ENCODE measurements at regions not wholly inside any gene's neighbourhood (a gene's known extent, or its start where the extent isn't known, plus 50 kb on each side); places are given as distances from the start of the nearest gene placed in this dataset.

GRCh38 chr3:74410276-74410941 lies 204.1 kb downstream of the CNTN3 start:
- H3K79me2 ChIP-seq (ENCODE audit: control insufficient read depth, insufficient read depth, low read length), result no peaks in the 10 kb centered on the region
- FAIRE-seq (no peak), DNase-seq (ENCODE audit: low read depth, low spot score) (no peak)
- H3K36me3 ChIP-seq (ENCODE audit: control insufficient read depth in 2 of 2, extremely low read depth in 1 of 2, insufficient read depth in 2 of 2, low read length in 2 of 2), result no peaks in the 10 kb centered on the region
- no peak overlapping the region for H3K4me2 ChIP-seq (ENCODE audit: control insufficient read depth, extremely low read depth, insufficient read depth, low read depth, low read length)
- H3K4me1 ChIP-seq (ENCODE audit: control insufficient read depth, extremely low read depth, insufficient read depth, low read length), result no peaks in the 10 kb centered on the region
- H4K20me1 ChIP-seq (ENCODE audit: control insufficient read depth, extremely low read depth, insufficient read depth, low read length), result no peaks in the 10 kb centered on the region
- H3K27me3 ChIP-seq (ENCODE audit: control insufficient read depth, extremely low read depth, insufficient read depth, low read length), result no peaks in the 10 kb centered on the region
- no peak overlapping the region for H2AFZ ChIP-seq (ENCODE audit: control insufficient read depth, low read length)
- H3K9ac ChIP-seq (ENCODE audit: control insufficient read depth, extremely low read depth, insufficient read depth, low read length), result no peak overlapping the region
- H3K27ac ChIP-seq (ENCODE audit: control insufficient read depth, insufficient read depth, low read length), result no peak overlapping the region
- dilution Hi-C loops (cut with MboI; ENCODE audit: extremely low pct_ligation_motif_present, low sequenced_read_pairs), result no loop called here
- H3K9me1 ChIP-seq (ENCODE audit: control insufficient read depth, extremely low read depth, insufficient read depth, low read length), result no peaks in the 10 kb centered on the region
- no peak overlapping the region for H3K4me3 ChIP-seq (ENCODE audit: control insufficient read depth in 2 of 3, extremely low read depth in 1 of 3, insufficient read depth in 2 of 3, low read depth in 1 of 3, low read length in 3 of 3)
- no peak for TF ChIP-seq CTCF (optimal IDR thresholded peaks at IDR 0.05 in 1 of 3, IDR thresholded peaks at IDR 0.05 in 1 of 3, conservative IDR thresholded peaks at IDR 0.05 in 1 of 3; ENCODE audit: extremely low read depth in 1 of 3, insufficient read depth in 2 of 3, low read length in 3 of 3)
- no peaks in the 10 kb centered on the region for H3K9me3 ChIP-seq (ENCODE audit: control insufficient read depth, low read depth, low read length)

GRCh38 chr3:74409066-74409465 lies 205.4 kb downstream of the CNTN3 start:
- H4K20me1 ChIP-seq (ENCODE audit: control insufficient read depth, extremely low read depth, insufficient read depth, low read length), result no peaks in the 10 kb centered on the region
- no peak for FAIRE-seq
- no peaks in the 10 kb centered on the region for H3K36me3 ChIP-seq (ENCODE audit: control insufficient read depth in 2 of 2, extremely low read depth in 1 of 2, insufficient read depth in 2 of 2, low read length in 2 of 2)
- DNase-seq (ENCODE audit: low read depth, low spot score), result no peak
- no peak overlapping the region for H3K27ac ChIP-seq (ENCODE audit: control insufficient read depth, insufficient read depth, low read length)
- dilution Hi-C loops (cut with MboI; ENCODE audit: extremely low pct_ligation_motif_present, low sequenced_read_pairs), result no loop called here
- TF ChIP-seq CTCF (optimal IDR thresholded peaks at IDR 0.05 in 1 of 3, IDR thresholded peaks at IDR 0.05 in 1 of 3, conservative IDR thresholded peaks at IDR 0.05 in 1 of 3; ENCODE audit: extremely low read depth in 1 of 3, insufficient read depth in 2 of 3, low read length in 3 of 3) (no peak), EZH2 (IDR thresholded peaks at IDR 0.05; ENCODE audit: low read length) (no peak)
- H2AFZ ChIP-seq (ENCODE audit: control insufficient read depth, low read length), result no peak overlapping the region
- no peaks in the 10 kb centered on the region for H3K9me1 ChIP-seq (ENCODE audit: control insufficient read depth, extremely low read depth, insufficient read depth, low read length)
- H3K9me3 ChIP-seq (ENCODE audit: control insufficient read depth, low read depth, low read length), result no peaks in the 10 kb centered on the region
- no peak overlapping the region for H3K9ac ChIP-seq (ENCODE audit: control insufficient read depth, extremely low read depth, insufficient read depth, low read length)
- H3K4me1 ChIP-seq (ENCODE audit: control insufficient read depth, extremely low read depth, insufficient read depth, low read length), result no peaks in the 10 kb centered on the region
- H3K27me3 ChIP-seq (ENCODE audit: control insufficient read depth, extremely low read depth, insufficient read depth, low read length), result no peaks in the 10 kb centered on the region
- H3K79me2 ChIP-seq (ENCODE audit: control insufficient read depth, insufficient read depth, low read length), result no peaks in the 10 kb centered on the region
- no peak overlapping the region for H3K4me3 ChIP-seq (ENCODE audit: control insufficient read depth in 2 of 3, extremely low read depth in 1 of 3, insufficient read depth in 2 of 3, low read depth in 1 of 3, low read length in 3 of 3)
- no peak overlapping the region for H3K4me2 ChIP-seq (ENCODE audit: control insufficient read depth, extremely low read depth, insufficient read depth, low read depth, low read length)
